GM23338 (cell line): ENCODE measurements at regions not wholly inside any gene's neighbourhood (a gene's known extent, or its start where the extent isn't known, plus 50 kb on each side); places are given as distances from the start of the nearest gene placed in this dataset.

Experiments
- ATAC-seq: fragments of 200-7000 bp; cut with Tn5 transposase; 3 replicates; pipeline ENCODE4 v1.9.1; 2020
- DNase-seq: peaks from one replicate; pipeline ENCODE4 v3.0.0-alpha.2; 2015; ENCODE audit warnings: low spot score
- H2AFZ ChIP-seq: fragments of 200-600 bp; sonication (generic); 2 replicates; pipeline ENCODE4 v1.8.0; 2016; ENCODE audit warnings: antibody characterized with exemption, mild to moderate bottlenecking, moderate library complexity
- H3F3A ChIP-seq: fragments of 200-600 bp; sonication (generic); replicated peaks from 2 replicates; pipeline ENCODE4 v1.8.0; 2017; ENCODE audit warnings: antibody characterized with exemption, mixed run types, low read depth
- H3K27ac ChIP-seq: fragments of 200-600 bp; sonication (generic); 2 replicates; pipeline ENCODE4 v1.6.1; 2016; ENCODE audit warnings: low read depth
- H3K27me3 ChIP-seq: fragments of 200-600 bp; sonication (generic); 2 replicates; pipeline ENCODE4 v1.8.0; 2016; ENCODE audit warnings: mild to moderate bottlenecking, mixed run types, moderate library complexity; ENCODE audit not compliant: insufficient read depth
- H3K36me3 ChIP-seq: fragments of 200-600 bp; sonication (generic); 2 replicates; pipeline ENCODE4 v1.8.0; 2016; ENCODE audit warnings: mild to moderate bottlenecking; ENCODE audit not compliant: insufficient read depth
- H3K4me1 ChIP-seq: fragments of 200-600 bp; sonication (generic); 2 replicates; pipeline ENCODE4 v1.8.0; 2016; ENCODE audit warnings: mild to moderate bottlenecking, moderate library complexity; ENCODE audit not compliant: insufficient read depth
- H3K4me2 ChIP-seq: fragments of 200-600 bp; sonication (generic); 2 replicates; pipeline ENCODE4 v1.7.1; 2017; ENCODE audit warnings: mixed run types
- H3K4me3 ChIP-seq: fragments of 200-600 bp; sonication (generic); 2 replicates; pipeline ENCODE4 v1.6.1; 2016; ENCODE audit warnings: mixed run types
- H3K79me2 ChIP-seq: fragments of 200-600 bp; sonication (generic); replicated peaks from 2 replicates; pipeline ENCODE4 v1.8.0; 2017; ENCODE audit warnings: mild to moderate bottlenecking; ENCODE audit not compliant: insufficient read depth
- H3K9me2 ChIP-seq: fragments of 200-600 bp; sonication (generic); 2 replicates; pipeline ENCODE4 v1.8.0; 2017; ENCODE audit not compliant: insufficient read depth
- H4K20me1 ChIP-seq: fragments of 200-600 bp; sonication (generic); replicated peaks from 2 replicates; pipeline ENCODE4 v1.8.0; 2017; ENCODE audit warnings: mild to moderate bottlenecking; ENCODE audit not compliant: insufficient read depth
- H3K27ac Mint-ChIP-seq: 2 replicates; pipeline ENCODE4 v1.8.0; 2020; ENCODE audit warnings: inconsistent platforms, mild to moderate bottlenecking, moderate library complexity, mixed read lengths
- H3K27me3 Mint-ChIP-seq: 3 replicates; pipeline ENCODE4 v1.8.0; 2022; ENCODE audit warnings: low read depth, mild to moderate bottlenecking, moderate library complexity, mixed read lengths, inconsistent platforms; ENCODE audit not compliant: insufficient read depth, poor library complexity
- H3K36me3 Mint-ChIP-seq: 3 replicates; pipeline ENCODE4 v1.8.0; 2021; ENCODE audit warnings: low read depth, mild to moderate bottlenecking, inconsistent platforms, moderate library complexity, mixed read lengths
- H3K4me1 Mint-ChIP-seq: 3 replicates; pipeline ENCODE4 v1.8.0; 2020; ENCODE audit warnings: mild to moderate bottlenecking, inconsistent platforms, mixed read lengths
- H3K4me3 Mint-ChIP-seq: 3 replicates; pipeline ENCODE4 v1.8.0; 2021; ENCODE audit warnings: moderate library complexity, mild to moderate bottlenecking, inconsistent platforms, mixed read lengths
- H3K9me3 Mint-ChIP-seq: 3 replicates; pipeline ENCODE4 v1.8.0; 2020; ENCODE audit warnings: moderate library complexity, mild to moderate bottlenecking, inconsistent platforms, mixed read lengths
- CREB1 ChIP-seq: fragments of 250-450 bp; sonication (Bioruptor Pico); IDR thresholded peaks from 2 replicates; pipeline ENCODE4 v1.5.0; 2020; ENCODE audit warnings: low read depth, mild to moderate bottlenecking, moderate library complexity
- EZH2phosphoT487 ChIP-seq: fragments of 200-600 bp; sonication (generic); IDR thresholded peaks from one replicate; pipeline ENCODE4 v1.8.1; 2018; ENCODE audit warnings: antibody characterized with exemption; ENCODE audit not compliant: unreplicated experiment
- JUNB ChIP-seq: IDR thresholded peaks from one replicate; pipeline ENCODE4 v1.6.1; 2016; ENCODE audit warnings: antibody characterized with exemption; ENCODE audit not compliant: unreplicated experiment
- NANOG ChIP-seq: IDR thresholded peaks from 2 replicates; pipeline ENCODE4 v1.6.1; 2016; ENCODE audit warnings: antibody characterized with exemption, borderline replicate concordance
- STAT1 ChIP-seq: IDR thresholded peaks from one replicate; pipeline ENCODE4 v1.6.1; 2016; ENCODE audit warnings: antibody characterized with exemption; ENCODE audit not compliant: unreplicated experiment
- ZNF331 ChIP-seq: fragments of 250-450 bp; sonication (Bioruptor Pico); IDR thresholded peaks from 2 replicates; pipeline ENCODE4 v1.5.0; 2020; ENCODE audit warnings: low read depth, mild to moderate bottlenecking, moderate library complexity
- TF ChIP-seq, protein P1 (sequence below): fragments of 250-450 bp; sonication (Bioruptor Pico); IDR thresholded peaks from 2 replicates; pipeline ENCODE4 v1.5.0; 2020; ENCODE audit warnings: mild to moderate bottlenecking, moderate library complexity
- TF ChIP-seq, protein P2 (sequence below): IDR thresholded peaks from one replicate; pipeline ENCODE4 v1.6.1; 2018; ENCODE audit warnings: antibody characterized with exemption; ENCODE audit not compliant: unreplicated experiment
- TF ChIP-seq, protein P3 (sequence below), 2 experiments: fragments of 200-600 bp in 1 of 2; sonication (generic) in 1 of 2; conservative IDR thresholded peaks; 2 replicates each; pipeline versions ENCODE4 v1.5.1 to v1.6.1; 2016 to 2017; ENCODE audit warnings: antibody characterized with exemption in 2 of 2, low read depth in 2 of 2, mild to moderate bottlenecking in 2 of 2, moderate library complexity in 1 of 2

DNA sequence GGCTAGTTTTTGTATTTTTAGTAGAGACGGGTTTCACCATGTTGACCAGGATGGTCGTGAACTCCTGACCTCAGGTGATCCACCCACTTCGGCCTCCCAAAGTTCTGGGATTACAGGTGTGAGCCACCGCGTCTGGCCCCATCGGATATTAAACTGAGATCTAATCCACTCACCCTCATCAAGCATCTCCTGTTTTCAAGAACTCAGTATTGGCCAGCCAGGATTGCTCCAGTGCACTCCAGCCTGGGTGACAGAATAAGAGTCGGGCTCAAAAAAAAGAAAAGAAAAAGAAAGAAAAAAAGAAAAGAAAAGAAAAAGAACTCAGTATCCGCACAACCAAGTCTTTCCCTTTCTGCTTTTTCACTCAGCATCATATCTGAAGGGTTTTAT lies 167.6 kb downstream of the OR13H1 start:
- DNase-seq (no peak), ATAC-seq (no peak)

More for the DNA sequence above, 167.6 kb downstream of the OR13H1 start:
- Histone ChIP-seq H3K4me2 (no peak overlapping the region), H3K4me3 (no peak overlapping the region), H3K27ac (no peak overlapping the region), H4K20me1 (no peaks in the 10 kb centered on the region), H3K9me2 (no peaks in the 10 kb centered on the region), H2AFZ (no peak overlapping the region), H3K79me2 (no peaks in the 10 kb centered on the region), H3K4me1 (no peaks in the 10 kb centered on the region), H3F3A (no peaks in the 10 kb centered on the region), H3K27me3 (no peaks in the 10 kb centered on the region), H3K36me3 (no peaks in the 10 kb centered on the region; the same call in 1 of the 2 replicates)
- no peaks in the 10 kb centered on the region for H3K4me1 Mint-ChIP-seq
- no peak overlapping the region for H3K27ac Mint-ChIP-seq
- no peak for TF ChIP-seq STAT1
- TF ChIP-seq, protein P1, sequence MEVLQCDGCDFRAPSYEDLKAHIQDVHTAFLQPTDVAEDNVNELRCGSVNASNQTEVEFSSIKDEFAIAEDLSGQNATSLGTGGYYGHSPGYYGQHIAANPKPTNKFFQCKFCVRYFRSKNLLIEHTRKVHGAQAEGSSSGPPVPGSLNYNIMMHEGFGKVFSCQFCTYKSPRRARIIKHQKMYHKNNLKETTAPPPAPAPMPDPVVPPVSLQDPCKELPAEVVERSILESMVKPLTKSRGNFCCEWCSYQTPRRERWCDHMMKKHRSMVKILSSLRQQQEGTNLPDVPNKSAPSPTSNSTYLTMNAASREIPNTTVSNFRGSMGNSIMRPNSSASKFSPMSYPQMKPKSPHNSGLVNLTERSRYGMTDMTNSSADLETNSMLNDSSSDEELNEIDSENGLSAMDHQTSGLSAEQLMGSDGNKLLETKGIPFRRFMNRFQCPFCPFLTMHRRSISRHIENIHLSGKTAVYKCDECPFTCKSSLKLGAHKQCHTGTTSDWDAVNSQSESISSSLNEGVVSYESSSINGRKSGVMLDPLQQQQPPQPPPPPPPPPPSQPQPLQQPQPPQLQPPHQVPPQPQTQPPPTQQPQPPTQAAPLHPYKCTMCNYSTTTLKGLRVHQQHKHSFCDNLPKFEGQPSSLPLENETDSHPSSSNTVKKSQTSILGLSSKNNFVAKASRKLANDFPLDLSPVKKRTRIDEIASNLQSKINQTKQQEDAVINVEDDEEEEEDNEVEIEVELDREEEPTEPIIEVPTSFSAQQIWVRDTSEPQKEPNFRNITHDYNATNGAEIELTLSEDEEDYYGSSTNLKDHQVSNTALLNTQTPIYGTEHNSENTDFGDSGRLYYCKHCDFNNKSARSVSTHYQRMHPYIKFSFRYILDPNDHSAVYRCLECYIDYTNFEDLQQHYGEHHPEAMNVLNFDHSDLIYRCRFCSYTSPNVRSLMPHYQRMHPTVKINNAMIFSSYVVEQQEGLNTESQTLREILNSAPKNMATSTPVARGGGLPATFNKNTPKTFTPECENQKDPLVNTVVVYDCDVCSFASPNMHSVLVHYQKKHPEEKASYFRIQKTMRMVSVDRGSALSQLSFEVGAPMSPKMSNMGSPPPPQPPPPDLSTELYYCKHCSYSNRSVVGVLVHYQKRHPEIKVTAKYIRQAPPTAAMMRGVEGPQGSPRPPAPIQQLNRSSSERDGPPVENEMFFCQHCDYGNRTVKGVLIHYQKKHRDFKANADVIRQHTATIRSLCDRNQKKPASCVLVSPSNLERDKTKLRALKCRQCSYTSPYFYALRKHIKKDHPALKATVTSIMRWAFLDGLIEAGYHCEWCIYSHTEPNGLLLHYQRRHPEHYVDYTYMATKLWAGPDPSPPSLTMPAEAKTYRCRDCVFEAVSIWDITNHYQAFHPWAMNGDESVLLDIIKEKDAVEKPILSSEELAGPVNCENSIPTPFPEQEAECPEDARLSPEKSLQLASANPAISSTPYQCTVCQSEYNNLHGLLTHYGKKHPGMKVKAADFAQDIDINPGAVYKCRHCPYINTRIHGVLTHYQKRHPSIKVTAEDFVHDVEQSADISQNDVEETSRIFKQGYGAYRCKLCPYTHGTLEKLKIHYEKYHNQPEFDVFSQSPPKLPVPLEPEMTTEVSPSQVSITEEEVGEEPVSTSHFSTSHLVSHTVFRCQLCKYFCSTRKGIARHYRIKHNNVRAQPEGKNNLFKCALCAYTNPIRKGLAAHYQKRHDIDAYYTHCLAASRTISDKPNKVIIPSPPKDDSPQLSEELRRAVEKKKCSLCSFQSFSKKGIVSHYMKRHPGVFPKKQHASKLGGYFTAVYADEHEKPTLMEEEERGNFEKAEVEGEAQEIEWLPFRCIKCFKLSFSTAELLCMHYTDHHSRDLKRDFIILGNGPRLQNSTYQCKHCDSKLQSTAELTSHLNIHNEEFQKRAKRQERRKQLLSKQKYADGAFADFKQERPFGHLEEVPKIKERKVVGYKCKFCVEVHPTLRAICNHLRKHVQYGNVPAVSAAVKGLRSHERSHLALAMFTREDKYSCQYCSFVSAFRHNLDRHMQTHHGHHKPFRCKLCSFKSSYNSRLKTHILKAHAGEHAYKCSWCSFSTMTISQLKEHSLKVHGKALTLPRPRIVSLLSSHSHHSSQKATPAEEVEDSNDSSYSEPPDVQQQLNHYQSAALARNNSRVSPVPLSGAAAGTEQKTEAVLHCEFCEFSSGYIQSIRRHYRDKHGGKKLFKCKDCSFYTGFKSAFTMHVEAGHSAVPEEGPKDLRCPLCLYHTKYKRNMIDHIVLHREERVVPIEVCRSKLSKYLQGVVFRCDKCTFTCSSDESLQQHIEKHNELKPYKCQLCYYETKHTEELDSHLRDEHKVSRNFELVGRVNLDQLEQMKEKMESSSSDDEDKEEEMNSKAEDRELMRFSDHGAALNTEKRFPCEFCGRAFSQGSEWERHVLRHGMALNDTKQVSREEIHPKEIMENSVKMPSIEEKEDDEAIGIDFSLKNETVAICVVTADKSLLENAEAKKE = no peak
- no peak for TF ChIP-seq JUNB
- no peak for TF ChIP-seq CREB1 (CRISPR knock-in tag)
- TF ChIP-seq EZH2phosphoT487 = no peak
- TF ChIP-seq, protein P2, sequence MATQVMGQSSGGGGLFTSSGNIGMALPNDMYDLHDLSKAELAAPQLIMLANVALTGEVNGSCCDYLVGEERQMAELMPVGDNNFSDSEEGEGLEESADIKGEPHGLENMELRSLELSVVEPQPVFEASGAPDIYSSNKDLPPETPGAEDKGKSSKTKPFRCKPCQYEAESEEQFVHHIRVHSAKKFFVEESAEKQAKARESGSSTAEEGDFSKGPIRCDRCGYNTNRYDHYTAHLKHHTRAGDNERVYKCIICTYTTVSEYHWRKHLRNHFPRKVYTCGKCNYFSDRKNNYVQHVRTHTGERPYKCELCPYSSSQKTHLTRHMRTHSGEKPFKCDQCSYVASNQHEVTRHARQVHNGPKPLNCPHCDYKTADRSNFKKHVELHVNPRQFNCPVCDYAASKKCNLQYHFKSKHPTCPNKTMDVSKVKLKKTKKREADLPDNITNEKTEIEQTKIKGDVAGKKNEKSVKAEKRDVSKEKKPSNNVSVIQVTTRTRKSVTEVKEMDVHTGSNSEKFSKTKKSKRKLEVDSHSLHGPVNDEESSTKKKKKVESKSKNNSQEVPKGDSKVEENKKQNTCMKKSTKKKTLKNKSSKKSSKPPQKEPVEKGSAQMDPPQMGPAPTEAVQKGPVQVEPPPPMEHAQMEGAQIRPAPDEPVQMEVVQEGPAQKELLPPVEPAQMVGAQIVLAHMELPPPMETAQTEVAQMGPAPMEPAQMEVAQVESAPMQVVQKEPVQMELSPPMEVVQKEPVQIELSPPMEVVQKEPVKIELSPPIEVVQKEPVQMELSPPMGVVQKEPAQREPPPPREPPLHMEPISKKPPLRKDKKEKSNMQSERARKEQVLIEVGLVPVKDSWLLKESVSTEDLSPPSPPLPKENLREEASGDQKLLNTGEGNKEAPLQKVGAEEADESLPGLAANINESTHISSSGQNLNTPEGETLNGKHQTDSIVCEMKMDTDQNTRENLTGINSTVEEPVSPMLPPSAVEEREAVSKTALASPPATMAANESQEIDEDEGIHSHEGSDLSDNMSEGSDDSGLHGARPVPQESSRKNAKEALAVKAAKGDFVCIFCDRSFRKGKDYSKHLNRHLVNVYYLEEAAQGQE = no peak
- TF ChIP-seq ZNF331 (CRISPR knock-in tag) = no peak
- no peak for TF ChIP-seq NANOG
- TF ChIP-seq, protein P3, sequence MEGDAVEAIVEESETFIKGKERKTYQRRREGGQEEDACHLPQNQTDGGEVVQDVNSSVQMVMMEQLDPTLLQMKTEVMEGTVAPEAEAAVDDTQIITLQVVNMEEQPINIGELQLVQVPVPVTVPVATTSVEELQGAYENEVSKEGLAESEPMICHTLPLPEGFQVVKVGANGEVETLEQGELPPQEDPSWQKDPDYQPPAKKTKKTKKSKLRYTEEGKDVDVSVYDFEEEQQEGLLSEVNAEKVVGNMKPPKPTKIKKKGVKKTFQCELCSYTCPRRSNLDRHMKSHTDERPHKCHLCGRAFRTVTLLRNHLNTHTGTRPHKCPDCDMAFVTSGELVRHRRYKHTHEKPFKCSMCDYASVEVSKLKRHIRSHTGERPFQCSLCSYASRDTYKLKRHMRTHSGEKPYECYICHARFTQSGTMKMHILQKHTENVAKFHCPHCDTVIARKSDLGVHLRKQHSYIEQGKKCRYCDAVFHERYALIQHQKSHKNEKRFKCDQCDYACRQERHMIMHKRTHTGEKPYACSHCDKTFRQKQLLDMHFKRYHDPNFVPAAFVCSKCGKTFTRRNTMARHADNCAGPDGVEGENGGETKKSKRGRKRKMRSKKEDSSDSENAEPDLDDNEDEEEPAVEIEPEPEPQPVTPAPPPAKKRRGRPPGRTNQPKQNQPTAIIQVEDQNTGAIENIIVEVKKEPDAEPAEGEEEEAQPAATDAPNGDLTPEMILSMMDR (conservative IDR thresholded peaks at IDR 0.05; ENCODE audit: low read depth in 2 of 2) = no peak
- peaks cover 8% of the 10 kb centered on the region for H3K27me3 Mint-ChIP-seq
- peaks cover 99% of the 10 kb centered on the region for H3K36me3 Mint-ChIP-seq
- peaks cover 62% of the 10 kb centered on the region for H3K9me3 Mint-ChIP-seq
- no peak overlapping the region for H3K4me3 Mint-ChIP-seq
